Osteocyte (in vitro differentiated cells): ENCODE measurements at regions not wholly inside any gene's neighbourhood (a gene's known extent, or its start where the extent isn't known, plus 50 kb on each side); places are given as distances from the start of the nearest gene placed in this dataset.

Experiments used
- DNase-seq: peaks from one replicate; pipeline ENCODE4 v3.0.0; 2021; ENCODE audit warnings: mixed read lengths; ENCODE audit not compliant: unreplicated experiment; ENCODE audit errors: extremely low spot score
- H3K27ac Mint-ChIP-seq: one replicate; pipeline ENCODE4 v1.8.0; 2021; ENCODE audit warnings: mild to moderate bottlenecking, mixed read lengths; ENCODE audit not compliant: unreplicated experiment
- H3K27me3 Mint-ChIP-seq: one replicate; pipeline ENCODE4 v1.8.0; 2021; ENCODE audit warnings: mixed read lengths; ENCODE audit not compliant: unreplicated experiment
- H3K36me3 Mint-ChIP-seq: one replicate; pipeline ENCODE4 v1.8.0; 2021; ENCODE audit warnings: mixed read lengths; ENCODE audit not compliant: unreplicated experiment
- H3K4me1 Mint-ChIP-seq: one replicate; pipeline ENCODE4 v1.8.0; 2021; ENCODE audit warnings: mixed read lengths; ENCODE audit not compliant: unreplicated experiment
- H3K4me3 Mint-ChIP-seq: one replicate; pipeline ENCODE4 v1.8.0; 2021; ENCODE audit warnings: mild to moderate bottlenecking, moderate library complexity, mixed read lengths; ENCODE audit not compliant: unreplicated experiment
- H3K9me3 Mint-ChIP-seq: one replicate; pipeline ENCODE4 v1.8.0; 2021; ENCODE audit warnings: mixed read lengths; ENCODE audit not compliant: unreplicated experiment
- CTCF ChIP-seq: fragments of 200-600 bp; sonication (generic); IDR thresholded peaks from 2 replicates; pipeline ENCODE4 v1.5.0; 2021; ENCODE audit warnings: antibody characterized with exemption, mild to moderate bottlenecking, moderate library complexity

GRCh38 chr6:19714434-19715166 is 122.6 kb upstream of the ID4 start:
- Mint-ChIP-seq H3K4me1 (peaks cover 7% of the 10 kb centered on the region), H3K4me3 (no peak overlapping the region), H3K9me3 (no peaks in the 10 kb centered on the region), H3K27me3 (no peaks in the 10 kb centered on the region), H3K36me3 (peaks cover 2% of the 10 kb centered on the region), H3K27ac (no peak overlapping the region)
- TF ChIP-seq CTCF, result no peak
- DNase-seq, result no peak

GRCh38 chr6:19715167-19715551 is 122.0 kb upstream of the ID4 start:
- DNase-seq, result no peak
- no peaks in the 10 kb centered on the region for H3K27me3 Mint-ChIP-seq
- no peak overlapping the region for H3K4me3 Mint-ChIP-seq
- TF ChIP-seq CTCF, result no peak
- H3K9me3 Mint-ChIP-seq, result no peaks in the 10 kb centered on the region
- peaks cover 9% of the 10 kb centered on the region for H3K4me1 Mint-ChIP-seq
- peaks cover 2% of the 10 kb centered on the region for H3K36me3 Mint-ChIP-seq
- H3K27ac Mint-ChIP-seq, result no peak overlapping the region

GRCh38 chr6:19719691-19720128 is 117.5 kb upstream of the ID4 start:
- H3K4me1 Mint-ChIP-seq, result peaks cover 15% of the 10 kb centered on the region
- TF ChIP-seq CTCF, result no peak
- no peak overlapping the region for H3K4me3 Mint-ChIP-seq
- H3K36me3 Mint-ChIP-seq, result no peaks in the 10 kb centered on the region
- H3K27me3 Mint-ChIP-seq, result no peaks in the 10 kb centered on the region
- DNase-seq, result no peak
- no peaks in the 10 kb centered on the region for H3K9me3 Mint-ChIP-seq
- H3K27ac Mint-ChIP-seq, result peak overlapping the region; percentile 46

GRCh38 chr6:19721766-19722377 is 115.3 kb upstream of the ID4 start:
- DNase-seq, result no peak
- Mint-ChIP-seq H3K4me3 (no peak overlapping the region), H3K27ac (no peak overlapping the region), H3K4me1 (peaks cover 20% of the 10 kb centered on the region), H3K9me3 (no peaks in the 10 kb centered on the region), H3K36me3 (no peaks in the 10 kb centered on the region), H3K27me3 (no peaks in the 10 kb centered on the region)
- no peak for TF ChIP-seq CTCF

- no peaks in the 10 kb centered on the region for H3K36me3 Mint-ChIP-seq
- H3K9me3 Mint-ChIP-seq, result no peaks in the 10 kb centered on the region
- DNase-seq, result no peak
- H3K27ac Mint-ChIP-seq, result no peak overlapping the region
- TF ChIP-seq CTCF, result no peak
- H3K27me3 Mint-ChIP-seq, result no peaks in the 10 kb centered on the region
- no peak overlapping the region for H3K4me3 Mint-ChIP-seq
- H3K4me1 Mint-ChIP-seq, result peaks cover 20% of the 10 kb centered on the region
These were observed 114.2 kb upstream of the ID4 start for GRCh38 chr6:19722999-19723398.
